Forelimb muscle (tissue), 1 donor: ENCODE measurements at regions not wholly inside any gene's neighbourhood (a gene's known extent, or its start where the extent isn't known, plus 50 kb on each side); places are given as distances from the start of the nearest gene placed in this dataset.

Experiments used
- DNase-seq: peaks from one replicate; pipeline ENCODE4 v3.0.0-alpha.2; 2013; ENCODE audit warnings: low read depth

- DNase-seq, result no peak
These were observed 231.6 kb upstream of the GRIP1 start for GRCh38 chr12:66910366-66910974.

- DNase-seq, result no peak
These were observed 236.5 kb upstream of the GRIP1 start for GRCh38 chr12:66915306-66915904.

GRCh38 chr12:66916189-66916588, 237.3 kb upstream of the GRIP1 start:
- no peak for DNase-seq

GRCh38 chr12:66919466-66919865, 240.6 kb upstream of the GRIP1 start:
- no peak for DNase-seq

- DNase-seq, result no peak
These were observed 241.3 kb upstream of the GRIP1 start for GRCh38 chr12:66920205-66920604.

- no peak for DNase-seq
These were observed 242.3 kb upstream of the GRIP1 start for GRCh38 chr12:66921151-66921550.

- DNase-seq, result no peak
These were observed 246.2 kb upstream of the GRIP1 start for GRCh38 chr12:66925083-66925482.

- no peak for DNase-seq
These were observed 250.2 kb upstream of the GRIP1 start for GRCh38 chr12:66929121-66929520.

- DNase-seq, result no peak
These were observed 252.2 kb upstream of the GRIP1 start for GRCh38 chr12:66931091-66931490.

GRCh38 chr12:66932126-66932525, 253.2 kb upstream of the GRIP1 start:
- no peak for DNase-seq

GRCh38 chr12:66934302-66935062, 255.6 kb upstream of the GRIP1 start:
- no peak for DNase-seq

- DNase-seq, result no peak
These were observed 262.3 kb upstream of the GRIP1 start for GRCh38 chr12:66941150-66941549.

GRCh38 chr12:66942741-66943465, 264.0 kb upstream of the GRIP1 start:
- DNase-seq, result no peak

GRCh38 chr12:66944365-66944764, 265.5 kb upstream of the GRIP1 start:
- no peak for DNase-seq

GRCh38 chr12:66945189-66945817, 266.4 kb upstream of the GRIP1 start:
- no peak for DNase-seq

- no peak for DNase-seq
These were observed 268.2 kb upstream of the GRIP1 start for GRCh38 chr12:66947119-66947518.

GRCh38 chr12:66952668-66953067, 273.8 kb upstream of the GRIP1 start:
- no peak for DNase-seq

- DNase-seq, result no peak
These were observed 277.4 kb upstream of the GRIP1 start for GRCh38 chr12:66956300-66956699.

GRCh38 chr12:66959276-66959675, 280.4 kb upstream of the GRIP1 start:
- no peak for DNase-seq

- DNase-seq, result no peak
These were observed 281.1 kb upstream of the GRIP1 start for GRCh38 chr12:66960006-66960405.

GRCh38 chr12:66960704-66961690, 282.1 kb upstream of the GRIP1 start:
- DNase-seq, result no peak
